ENCODE measurements at regions not wholly inside any gene's neighbourhood (a gene's known extent, or its start where the extent isn't known, plus 50 kb on each side); places are given as distances from the start of the nearest gene placed in this dataset.

GRCh38 chr18:27583466-27583865, 398.4 kb upstream of the CHST9 start:
- DNase-seq (no peak), ATAC-seq (ENCODE audit: insufficient read depth, low FRiP score) (no peak)
- no peak overlapping the region for H3K4me3 ChIP-seq
- H3K27ac ChIP-seq (ENCODE audit: low read depth in 1 of 2, low read length in 1 of 2) = no peak overlapping the region
- H3K9me3 ChIP-seq (ENCODE audit: control insufficient read depth in 4 of 4, insufficient read depth in 3 of 4, low read length in 3 of 4) = peaks cover 0 to 3% (median 1%) of the 10 kb centered on the region in 4 donors
- H3K9ac ChIP-seq (ENCODE audit: insufficient read depth in 1 of 2, low read length in 2 of 2) = no peak overlapping the region
- 76 to 85% methylated on average over 1 of the region's 1 CpG for WGBS, 2 donors
- no peak for TF ChIP-seq CTCF (IDR thresholded peaks at IDR 0.05; ENCODE audit: control extremely low read depth, extremely low read depth)
- H3K36me3 ChIP-seq (ENCODE audit: control insufficient read depth in 4 of 4, insufficient read depth in 4 of 4, low read length in 4 of 4) = no peaks in the 10 kb centered on the region
- H3K27me3 ChIP-seq (ENCODE audit: control insufficient read depth in 3 of 3, insufficient read depth in 3 of 3, low read length in 2 of 3) = no peaks in the 10 kb centered on the region
- peaks cover 0 to 1% (median 0%) of the 10 kb centered on the region in 5 donors for H3K4me1 ChIP-seq (ENCODE audit: control insufficient read depth in 5 of 5, insufficient read depth in 5 of 5, low read length in 5 of 5)

- 40 to 87% methylated on average over 4 of the region's 4 CpGs for WGBS, 2 donors
- no peaks in the 10 kb centered on the region for H3K27me3 ChIP-seq (ENCODE audit: control insufficient read depth in 3 of 3, insufficient read depth in 3 of 3, low read length in 2 of 3)
Observed at GRCh38 chr18:27582760-27583412, 397.8 kb upstream of the CHST9 start.

GRCh38 chr18:27581296-27581904, 396.3 kb upstream of the CHST9 start:
- Histone ChIP-seq H3K4me3 (no peak overlapping the region), H3K27me3 (ENCODE audit: control insufficient read depth in 3 of 3, insufficient read depth in 3 of 3, low read length in 2 of 3) (no peaks in the 10 kb centered on the region), H3K9ac (ENCODE audit: insufficient read depth in 1 of 2, low read length in 2 of 2) (no peak overlapping the region), H3K27ac (ENCODE audit: low read depth in 1 of 2, low read length in 1 of 2) (no peak overlapping the region), H3K9me3 (ENCODE audit: control insufficient read depth in 4 of 4, insufficient read depth in 3 of 4, low read length in 3 of 4) (peaks cover 0 to 3% (median 1%) of the 10 kb centered on the region in 4 donors), H3K36me3 (ENCODE audit: control insufficient read depth in 4 of 4, insufficient read depth in 4 of 4, low read length in 4 of 4) (no peaks in the 10 kb centered on the region), H3K4me1 (ENCODE audit: control insufficient read depth in 5 of 5, insufficient read depth in 5 of 5, low read length in 5 of 5) (peaks cover 0 to 1% (median 0%) of the 10 kb centered on the region in 5 donors)
- ATAC-seq (ENCODE audit: insufficient read depth, low FRiP score) = no peak
- no peak for TF ChIP-seq CTCF (IDR thresholded peaks at IDR 0.05; ENCODE audit: control extremely low read depth, extremely low read depth)
- WGBS, 2 donors = 80 to 94% methylated on average over 3 of the region's 3 CpGs
- DNase-seq = no peak

More at GRCh38 chr18:27582760-27583412, 397.8 kb upstream of the CHST9 start:
- H3K9me3 ChIP-seq (ENCODE audit: control insufficient read depth in 4 of 4, insufficient read depth in 3 of 4, low read length in 3 of 4) = peaks cover 0 to 3% (median 1%) of the 10 kb centered on the region in 4 donors
- ATAC-seq (ENCODE audit: insufficient read depth, low FRiP score) (no peak), DNase-seq (no peak)
- TF ChIP-seq CTCF (IDR thresholded peaks at IDR 0.05; ENCODE audit: control extremely low read depth, extremely low read depth) = no peak
- H3K36me3 ChIP-seq (ENCODE audit: control insufficient read depth in 4 of 4, insufficient read depth in 4 of 4, low read length in 4 of 4) = no peaks in the 10 kb centered on the region
- H3K27ac ChIP-seq (ENCODE audit: low read depth in 1 of 2, low read length in 1 of 2) = no peak overlapping the region
- no peak overlapping the region for H3K4me3 ChIP-seq
- peaks cover 0 to 1% (median 0%) of the 10 kb centered on the region in 5 donors for H3K4me1 ChIP-seq (ENCODE audit: control insufficient read depth in 5 of 5, insufficient read depth in 5 of 5, low read length in 5 of 5)
- no peak overlapping the region for H3K9ac ChIP-seq (ENCODE audit: insufficient read depth in 1 of 2, low read length in 2 of 2)

Measured in lung (tissue), 11 donors.